ENCODE measurements at regions not wholly inside any gene's neighbourhood (a gene's known extent, or its start where the extent isn't known, plus 50 kb on each side); places are given as distances from the start of the nearest gene placed in this dataset.

GRCh38 chr7:51521054-51521453, 204.4 kb upstream of the COBL start:
- no peak overlapping the region for H2BK12ac ChIP-seq (ENCODE audit: low read length in 2 of 2)
- no peaks in the 10 kb centered on the region for H3K4me1 ChIP-seq (ENCODE audit: control insufficient read depth, insufficient read depth, low read depth, low read length)
- H2AFZ ChIP-seq (ENCODE audit: low read depth, low read length): no peak overlapping the region
- H3K18ac ChIP-seq (ENCODE audit: low read depth in 1 of 2, low read length in 2 of 2): no peak overlapping the region
- no peak overlapping the region for H3K4me2 ChIP-seq (ENCODE audit: low read length, poor library complexity, severe bottlenecking)
- no peak overlapping the region for H2AK5ac ChIP-seq (ENCODE audit: low read length, severe bottlenecking)
- H3K9ac ChIP-seq (ENCODE audit: low read length): no peak overlapping the region
- H3K4me3 ChIP-seq (ENCODE audit: insufficient read depth in 1 of 2, low read depth in 1 of 2, low read length in 2 of 2): no peak overlapping the region
- H3K4ac ChIP-seq (ENCODE audit: low read depth in 1 of 2, low read length in 2 of 2): no peak overlapping the region
- H3K27ac ChIP-seq (ENCODE audit: low read length, poor library complexity, severe bottlenecking): no peak overlapping the region
- H2BK120ac ChIP-seq (ENCODE audit: low read depth, low read length): no peak overlapping the region
- no peak overlapping the region for H2BK5ac ChIP-seq (ENCODE audit: low read depth, low read length, poor library complexity, severe bottlenecking)
- 40% methylated on average over 6 of the region's 6 CpGs for WGBS
- no peak overlapping the region for H4K8ac ChIP-seq (ENCODE audit: low read length)
- H3K36me3 ChIP-seq (ENCODE audit: control insufficient read depth in 1 of 2, insufficient read depth in 2 of 2, low read depth in 1 of 2, low read length in 2 of 2): no peaks in the 10 kb centered on the region
- no peak overlapping the region for H2BK15ac ChIP-seq (ENCODE audit: low read depth, poor library complexity, severe bottlenecking)
- no peaks in the 10 kb centered on the region for H3K27me3 ChIP-seq (ENCODE audit: control insufficient read depth in 1 of 2, insufficient read depth in 1 of 2, low read length in 2 of 2)
- no peak overlapping the region for H4K91ac ChIP-seq (ENCODE audit: low read length)
- H3K9me3 ChIP-seq (ENCODE audit: control insufficient read depth, low read length): no peaks in the 10 kb centered on the region
- no peak for DNase-seq
- H3K23ac ChIP-seq (ENCODE audit: low read length in 2 of 2): no peak overlapping the region
- H3K14ac ChIP-seq (ENCODE audit: low read length in 2 of 2): no peak overlapping the region
- H3K79me1 ChIP-seq (replicated peaks; ENCODE audit: low read length, poor library complexity, severe bottlenecking): no peaks in the 10 kb centered on the region

GRCh38 chr7:51518646-51519045, 202.0 kb upstream of the COBL start:
- Histone ChIP-seq H3K4ac (ENCODE audit: low read depth in 1 of 2, low read length in 2 of 2) (no peak overlapping the region), H3K27ac (ENCODE audit: low read length, poor library complexity, severe bottlenecking) (no peak overlapping the region), H2BK5ac (ENCODE audit: low read depth, low read length, poor library complexity, severe bottlenecking) (no peak overlapping the region), H2AFZ (ENCODE audit: low read depth, low read length) (no peak overlapping the region), H3K9me3 (ENCODE audit: control insufficient read depth, low read length) (no peaks in the 10 kb centered on the region), H3K18ac (ENCODE audit: low read depth in 1 of 2, low read length in 2 of 2) (no peak overlapping the region), H3K4me1 (ENCODE audit: control insufficient read depth, insufficient read depth, low read depth, low read length) (no peaks in the 10 kb centered on the region), H2BK15ac (ENCODE audit: low read depth, poor library complexity, severe bottlenecking) (no peak overlapping the region), H3K9ac (ENCODE audit: low read length) (no peak overlapping the region), H4K8ac (ENCODE audit: low read length) (no peak overlapping the region), H3K79me1 (replicated peaks; ENCODE audit: low read length, poor library complexity, severe bottlenecking) (no peaks in the 10 kb centered on the region), H3K14ac (ENCODE audit: low read length in 2 of 2) (no peak overlapping the region), H2AK5ac (ENCODE audit: low read length, severe bottlenecking) (no peak overlapping the region), H2BK120ac (ENCODE audit: low read depth, low read length) (no peak overlapping the region), H3K36me3 (ENCODE audit: control insufficient read depth in 1 of 2, insufficient read depth in 2 of 2, low read depth in 1 of 2, low read length in 2 of 2) (no peaks in the 10 kb centered on the region), H3K23ac (ENCODE audit: low read length in 2 of 2) (no peak overlapping the region), H3K27me3 (ENCODE audit: control insufficient read depth in 1 of 2, insufficient read depth in 1 of 2, low read length in 2 of 2) (no peaks in the 10 kb centered on the region), H3K4me2 (ENCODE audit: low read length, poor library complexity, severe bottlenecking) (no peak overlapping the region), H3K4me3 (ENCODE audit: insufficient read depth in 1 of 2, low read depth in 1 of 2, low read length in 2 of 2) (no peak overlapping the region), H2BK12ac (ENCODE audit: low read length in 2 of 2) (no peak overlapping the region), H4K91ac (ENCODE audit: low read length) (no peak overlapping the region)
- DNase-seq: no peak
- WGBS: 78% methylated on average over 4 of the region's 4 CpGs

- H3K4ac ChIP-seq (ENCODE audit: low read depth in 1 of 2, low read length in 2 of 2): no peak overlapping the region
- H3K4me2 ChIP-seq (ENCODE audit: low read length, poor library complexity, severe bottlenecking): no peak overlapping the region
- H3K36me3 ChIP-seq (ENCODE audit: control insufficient read depth in 1 of 2, insufficient read depth in 2 of 2, low read depth in 1 of 2, low read length in 2 of 2): no peaks in the 10 kb centered on the region
- no peak overlapping the region for H2BK15ac ChIP-seq (ENCODE audit: low read depth, poor library complexity, severe bottlenecking)
- H2AK5ac ChIP-seq (ENCODE audit: low read length, severe bottlenecking): no peak overlapping the region
- H3K27ac ChIP-seq (ENCODE audit: low read length, poor library complexity, severe bottlenecking): no peak overlapping the region
- H3K14ac ChIP-seq (ENCODE audit: low read length in 2 of 2): no peak overlapping the region
- no peak overlapping the region for H3K9ac ChIP-seq (ENCODE audit: low read length)
- H3K4me3 ChIP-seq (ENCODE audit: insufficient read depth in 1 of 2, low read depth in 1 of 2, low read length in 2 of 2): no peak overlapping the region
- no peak overlapping the region for H2BK5ac ChIP-seq (ENCODE audit: low read depth, low read length, poor library complexity, severe bottlenecking)
- DNase-seq: no peak
- no peaks in the 10 kb centered on the region for H3K9me3 ChIP-seq (ENCODE audit: control insufficient read depth, low read length)
- H3K79me1 ChIP-seq (replicated peaks; ENCODE audit: low read length, poor library complexity, severe bottlenecking): no peaks in the 10 kb centered on the region
- H4K91ac ChIP-seq (ENCODE audit: low read length): no peak overlapping the region
- no peaks in the 10 kb centered on the region for H3K27me3 ChIP-seq (ENCODE audit: control insufficient read depth in 1 of 2, insufficient read depth in 1 of 2, low read length in 2 of 2)
- no peak overlapping the region for H3K18ac ChIP-seq (ENCODE audit: low read depth in 1 of 2, low read length in 2 of 2)
- WGBS: 82% methylated on average over 3 of the region's 4 CpGs
- no peak overlapping the region for H2BK120ac ChIP-seq (ENCODE audit: low read depth, low read length)
- H4K8ac ChIP-seq (ENCODE audit: low read length): no peak overlapping the region
- H3K4me1 ChIP-seq (ENCODE audit: control insufficient read depth, insufficient read depth, low read depth, low read length): no peaks in the 10 kb centered on the region
- no peak overlapping the region for H3K23ac ChIP-seq (ENCODE audit: low read length in 2 of 2)
- no peak overlapping the region for H2AFZ ChIP-seq (ENCODE audit: low read depth, low read length)
- H2BK12ac ChIP-seq (ENCODE audit: low read length in 2 of 2): no peak overlapping the region
Observed at GRCh38 chr7:51517187-51517586, 200.6 kb upstream of the COBL start.

- WGBS: 95% methylated on average over 2 of the region's 5 CpGs
- Histone ChIP-seq H3K14ac (ENCODE audit: low read length in 2 of 2) (no peak overlapping the region), H3K36me3 (ENCODE audit: control insufficient read depth in 1 of 2, insufficient read depth in 2 of 2, low read depth in 1 of 2, low read length in 2 of 2) (no peaks in the 10 kb centered on the region), H3K18ac (ENCODE audit: low read depth in 1 of 2, low read length in 2 of 2) (no peak overlapping the region), H3K4me3 (ENCODE audit: insufficient read depth in 1 of 2, low read depth in 1 of 2, low read length in 2 of 2) (no peak overlapping the region), H3K9ac (ENCODE audit: low read length) (no peak overlapping the region), H2AK5ac (ENCODE audit: low read length, severe bottlenecking) (no peak overlapping the region), H2BK120ac (ENCODE audit: low read depth, low read length) (no peak overlapping the region), H3K4me1 (ENCODE audit: control insufficient read depth, insufficient read depth, low read depth, low read length) (no peaks in the 10 kb centered on the region), H3K27me3 (ENCODE audit: control insufficient read depth in 1 of 2, insufficient read depth in 1 of 2, low read length in 2 of 2) (no peaks in the 10 kb centered on the region), H3K27ac (ENCODE audit: low read length, poor library complexity, severe bottlenecking) (no peak overlapping the region), H3K4me2 (ENCODE audit: low read length, poor library complexity, severe bottlenecking) (no peak overlapping the region), H2BK5ac (ENCODE audit: low read depth, low read length, poor library complexity, severe bottlenecking) (no peak overlapping the region), H2AFZ (ENCODE audit: low read depth, low read length) (no peak overlapping the region), H2BK15ac (ENCODE audit: low read depth, poor library complexity, severe bottlenecking) (no peak overlapping the region), H3K23ac (ENCODE audit: low read length in 2 of 2) (no peak overlapping the region), H4K91ac (ENCODE audit: low read length) (no peak overlapping the region), H3K4ac (ENCODE audit: low read depth in 1 of 2, low read length in 2 of 2) (no peak overlapping the region), H4K8ac (ENCODE audit: low read length) (no peak overlapping the region), H2BK12ac (ENCODE audit: low read length in 2 of 2) (no peak overlapping the region), H3K79me1 (replicated peaks; ENCODE audit: low read length, poor library complexity, severe bottlenecking) (no peaks in the 10 kb centered on the region), H3K9me3 (ENCODE audit: control insufficient read depth, low read length) (no peaks in the 10 kb centered on the region)
- DNase-seq: no peak
Observed at GRCh38 chr7:51501620-51502019, 185.0 kb upstream of the COBL start.

Data from mesenchymal stem cell (in vitro differentiated cells and primary cell).